GM18499 (cell line): ENCODE measurements at regions not wholly inside any gene's neighbourhood (a gene's known extent, or its start where the extent isn't known, plus 50 kb on each side); places are given as distances from the start of the nearest gene placed in this dataset.
"Not testable (repeated sequence)": the region's sequence is repeated elsewhere in the genome, so short reads cannot be mapped to it uniquely, and the experiment has no call there.

Experiments used
- ATAC-seq: cut with Tn5 transposase; IDR thresholded peaks from one replicate; pipeline ENCODE4 v1.9.1; 2021; ENCODE audit warnings: moderate number of reproducible peaks; ENCODE audit not compliant: insufficient read depth, unreplicated experiment

- ATAC-seq: no peak
Observed at GRCh38 chr1:95653618-95654017, 419.6 kb downstream of the RWDD3 start.

GRCh38 chr1:95655321-95656020 is 421.5 kb downstream of the RWDD3 start:
- no peak for ATAC-seq

GRCh38 chr1:95657248-95657647 is 423.2 kb downstream of the RWDD3 start:
- ATAC-seq: no peak

- ATAC-seq: no peak
Observed at GRCh38 chr1:95659166-95659565, 425.2 kb downstream of the RWDD3 start.

- no peak for ATAC-seq
Observed at GRCh38 chr1:95659588-95659987, 425.6 kb downstream of the RWDD3 start.

- ATAC-seq: no peak
Observed at GRCh38 chr1:95660736-95661135, 426.7 kb downstream of the RWDD3 start.

GRCh38 chr1:95663530-95663929 is 429.5 kb downstream of the RWDD3 start:
- ATAC-seq: not testable (repeated sequence)

GRCh38 chr1:95668165-95668564 is 434.2 kb downstream of the RWDD3 start:
- no peak for ATAC-seq

GRCh38 chr1:95669638-95670037 is 435.6 kb downstream of the RWDD3 start:
- ATAC-seq: not testable (repeated sequence)

- no peak for ATAC-seq
Observed at GRCh38 chr1:95671098-95671497, 437.1 kb downstream of the RWDD3 start.

- no peak for ATAC-seq
Observed at GRCh38 chr1:95679262-95679661, 445.3 kb downstream of the RWDD3 start.

- no peak for ATAC-seq
Observed at GRCh38 chr1:95685081-95685480, 451.1 kb downstream of the RWDD3 start.

- ATAC-seq: no peak
Observed at GRCh38 chr1:95686217-95686616, 452.2 kb downstream of the RWDD3 start.

- ATAC-seq: no peak
Observed at GRCh38 chr1:95699149-95699953, 465.3 kb downstream of the RWDD3 start.

- ATAC-seq: no peak
Observed at GRCh38 chr1:95701450-95702173, 467.6 kb downstream of the RWDD3 start.

GRCh38 chr1:95703046-95703445 is 469.0 kb downstream of the RWDD3 start:
- ATAC-seq: no peak

- no peak for ATAC-seq
Observed at GRCh38 chr1:95716097-95716496, 482.1 kb downstream of the RWDD3 start.

GRCh38 chr1:95716550-95716949 is 482.5 kb downstream of the RWDD3 start:
- no peak for ATAC-seq

GRCh38 chr1:95723346-95723745 is 489.3 kb downstream of the RWDD3 start:
- no peak for ATAC-seq

- no peak for ATAC-seq
Observed at GRCh38 chr1:95728841-95729240, 494.8 kb downstream of the RWDD3 start.

GRCh38 chr1:95730986-95731385 is 497.0 kb downstream of the RWDD3 start:
- ATAC-seq: no peak
